ENCODE measurements at regions not wholly inside any gene's neighbourhood (a gene's known extent, or its start where the extent isn't known, plus 50 kb on each side); places are given as distances from the start of the nearest gene placed in this dataset.

DNA sequence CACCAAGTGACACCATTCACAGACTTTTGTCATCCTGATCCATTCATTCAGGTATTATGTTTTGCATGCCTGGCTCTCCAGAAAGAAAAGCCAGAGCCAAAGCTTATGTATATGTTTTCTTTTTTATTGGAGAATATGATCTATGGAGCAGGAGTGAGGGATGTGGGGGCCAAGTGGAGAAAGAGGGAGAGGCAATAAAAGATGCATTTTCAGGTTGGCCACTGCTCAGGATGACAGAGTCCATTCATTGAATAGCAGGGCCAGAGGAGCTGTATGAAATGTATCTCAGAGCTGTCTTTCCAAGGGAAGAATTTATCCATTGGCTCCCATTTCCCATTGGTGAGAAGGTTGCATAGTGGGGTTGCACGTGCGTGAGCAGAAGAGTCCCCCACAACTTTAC lies 416.1 kb downstream of the ATP23 start:
- FAIRE-seq, result no peak
- DNase-seq (ENCODE audit: low spot score), result no peak

DNA sequence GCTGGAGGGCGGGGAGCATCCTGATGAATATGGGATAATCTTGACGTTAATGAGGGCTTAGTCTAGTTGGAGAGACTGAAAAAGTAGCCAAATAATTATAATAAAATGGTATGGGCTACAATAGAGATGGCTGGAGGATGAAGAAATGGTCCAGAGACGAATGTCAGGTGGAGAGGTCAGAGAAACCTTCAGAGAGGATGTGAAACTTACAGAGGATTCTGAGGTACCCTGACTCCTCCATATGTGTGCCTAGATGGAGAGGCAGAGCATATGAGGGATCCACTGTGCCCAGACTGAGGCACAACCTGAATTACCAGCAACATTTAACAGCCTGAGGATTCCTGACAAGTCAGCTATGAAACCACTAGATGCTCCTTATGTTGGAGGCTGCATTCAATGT lies 417.0 kb downstream of the ATP23 start:
- FAIRE-seq (no peak), DNase-seq (ENCODE audit: low spot score) (no peak)

- DNase-seq (ENCODE audit: low spot score), result no peak
- FAIRE-seq, result no peak
Observed at GRCh38 chr12:58359084-58359483, 417.7 kb downstream of the ATP23 start.

DNA sequence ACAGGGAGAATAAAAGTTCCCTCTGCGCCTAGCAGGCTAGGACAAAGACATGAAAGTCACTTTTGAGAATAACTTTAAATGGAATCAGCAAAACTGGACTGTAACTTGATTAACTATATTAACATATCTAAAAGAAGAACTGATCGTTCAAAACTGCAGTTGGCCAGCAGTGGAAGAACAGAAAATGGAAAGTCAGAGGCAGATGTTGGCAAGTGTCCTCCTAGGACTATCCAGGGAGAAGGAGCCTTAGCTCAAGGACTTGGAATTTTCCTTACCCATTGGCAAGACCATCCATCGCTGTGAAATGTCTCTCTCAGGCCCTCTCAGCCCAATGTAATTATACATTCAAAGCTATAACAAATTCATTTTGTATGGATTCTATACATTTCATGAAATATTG lies 419.7 kb downstream of the ATP23 start:
- DNase-seq (ENCODE audit: low spot score) (no peak), FAIRE-seq (no peak)

- FAIRE-seq (no peak), DNase-seq (ENCODE audit: low spot score) (no peak)
Observed at GRCh38 chr12:58363971-58364370, 422.6 kb downstream of the ATP23 start.

DNA sequence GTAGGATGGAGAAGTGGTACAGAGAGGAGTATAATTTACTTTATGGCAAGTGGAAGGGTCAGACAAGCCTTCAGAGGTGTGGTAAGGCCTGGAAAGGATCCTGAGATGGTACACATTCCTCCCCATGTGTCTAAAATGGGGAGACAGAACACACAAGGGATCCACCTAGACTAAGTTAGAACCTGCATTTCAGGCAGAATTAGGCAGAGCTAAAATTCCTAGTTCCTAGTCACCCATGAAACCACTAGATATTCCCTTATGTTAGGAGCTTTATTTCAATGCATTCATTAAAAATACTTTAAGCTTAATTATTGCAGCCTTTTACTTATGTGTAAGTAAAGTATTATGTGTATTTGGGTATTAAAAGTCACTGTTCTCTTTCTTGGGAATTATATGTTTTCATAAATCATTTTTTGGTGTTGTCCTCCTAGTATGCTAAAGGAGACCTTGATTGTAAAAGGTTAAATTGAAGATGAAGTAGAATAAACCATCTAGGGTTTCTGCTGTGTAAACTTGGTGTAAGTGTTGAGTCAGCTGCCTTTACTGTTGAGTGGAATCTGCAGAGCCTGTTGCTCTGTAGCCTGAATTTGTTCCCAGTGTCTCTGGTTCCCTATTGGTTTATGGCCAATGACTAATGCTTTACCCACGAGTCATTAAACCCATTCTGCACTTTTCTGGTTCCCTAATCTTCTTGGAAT lies 423.2 kb downstream of the ATP23 start:
- DNase-seq (ENCODE audit: low spot score) (peak; percentile 80), FAIRE-seq (no peak)

- no peak for FAIRE-seq
- no peak for DNase-seq (ENCODE audit: low spot score)
Observed at GRCh38 chr12:58365087-58365390, 423.7 kb downstream of the ATP23 start.

DNA sequence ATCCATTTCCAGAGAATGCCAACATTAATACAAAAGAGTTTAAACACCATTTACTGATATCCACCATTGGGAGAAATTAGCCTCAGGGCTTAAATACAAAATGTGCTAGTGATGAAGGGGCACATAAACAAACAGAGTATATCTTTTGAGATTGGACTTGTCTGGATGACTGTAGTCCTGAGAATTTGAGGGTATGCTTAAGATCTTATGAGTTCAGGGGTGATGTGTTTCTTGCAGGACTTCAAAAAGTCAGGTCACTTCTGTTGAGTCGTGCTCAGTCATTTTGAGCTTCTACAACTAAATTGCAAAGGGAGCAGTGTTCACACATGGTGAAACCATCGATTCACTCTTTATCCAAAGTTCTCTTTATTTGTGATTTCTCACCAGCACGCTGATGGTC lies 425.7 kb downstream of the ATP23 start:
- DNase-seq (ENCODE audit: low spot score) (no peak), FAIRE-seq (no peak)

DNA sequence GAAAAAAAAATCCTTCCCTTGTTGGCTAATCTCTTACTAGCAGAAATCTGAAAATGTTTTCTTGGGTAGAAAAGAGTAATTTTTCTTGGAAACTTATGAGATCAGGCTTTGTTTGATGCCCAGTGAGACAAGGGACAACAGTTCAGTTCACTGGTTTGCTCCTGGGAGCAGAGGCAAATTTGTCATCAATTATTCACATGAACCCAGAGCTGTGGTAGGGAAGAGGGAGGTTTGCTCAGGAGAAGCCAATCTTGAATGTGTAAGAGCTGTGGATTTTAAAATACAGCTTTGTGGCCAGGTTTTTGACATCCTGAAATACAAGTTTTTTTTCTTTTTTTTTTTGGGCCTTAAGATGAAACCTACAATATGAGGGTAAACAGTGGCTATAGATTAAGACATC lies 426.6 kb downstream of the ATP23 start:
- FAIRE-seq (no peak), DNase-seq (ENCODE audit: low spot score) (no peak)

DNA sequence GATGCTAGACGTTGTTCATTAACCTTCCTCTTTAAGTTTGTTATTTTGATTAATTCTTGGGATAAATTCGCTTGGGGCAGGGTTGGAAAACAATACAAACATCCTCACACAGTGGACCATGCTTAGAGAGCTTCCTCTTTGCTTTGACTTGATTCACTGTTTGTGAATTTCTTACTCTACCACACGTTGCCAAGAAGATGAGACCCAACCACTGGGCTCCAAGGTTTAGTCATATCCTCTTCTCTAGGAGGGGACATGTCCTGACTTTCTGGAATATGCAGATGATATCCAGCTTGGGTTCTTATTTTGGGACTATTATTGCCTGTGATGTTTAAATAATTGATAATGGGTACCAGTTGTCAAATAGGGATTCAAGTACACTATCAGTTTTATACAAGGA lies 428.2 kb downstream of the ATP23 start:
- no peak for FAIRE-seq
- DNase-seq (ENCODE audit: low spot score), result no peak

DNA sequence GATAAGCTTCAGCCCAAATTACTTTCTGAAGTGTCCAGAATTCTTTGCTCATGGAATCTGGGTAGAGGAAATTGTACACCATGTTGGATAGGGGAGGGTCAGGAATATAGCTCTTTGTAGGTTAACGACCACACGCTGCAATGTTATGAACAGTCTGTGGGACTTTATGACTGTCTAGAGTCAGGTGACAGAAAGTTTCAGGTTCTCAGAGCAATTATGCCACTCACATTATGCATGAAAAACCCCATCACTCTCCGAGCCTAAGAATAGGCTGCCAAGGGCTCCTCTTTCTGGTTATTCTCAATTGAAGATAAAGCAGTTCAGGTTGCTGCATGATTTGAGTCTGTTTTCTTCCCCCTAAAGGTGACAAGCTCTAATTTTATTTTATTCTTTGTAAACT lies 430.9 kb downstream of the ATP23 start:
- DNase-seq (ENCODE audit: low spot score) (no peak), FAIRE-seq (no peak)

DNA sequence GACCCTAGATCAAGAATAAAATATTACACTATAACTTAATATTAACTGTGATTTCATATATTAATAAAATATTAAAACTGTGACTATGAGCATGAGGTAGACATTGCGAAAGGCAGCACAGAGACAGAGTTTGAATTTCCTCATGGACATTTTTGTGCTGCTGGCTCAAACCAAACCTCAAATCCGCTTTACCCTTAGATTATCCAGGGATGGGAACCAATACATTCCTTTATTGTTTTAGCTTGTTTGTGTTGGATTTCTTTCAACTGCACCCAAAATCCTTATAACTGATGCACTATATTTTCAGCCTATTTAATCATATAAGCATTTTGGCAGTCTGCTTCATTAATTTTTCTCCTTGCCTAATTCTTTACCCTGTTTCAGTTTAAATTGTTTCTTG lies 436.7 kb downstream of the ATP23 start:
- no peak for DNase-seq (ENCODE audit: low spot score)
- FAIRE-seq, result no peak

DNA sequence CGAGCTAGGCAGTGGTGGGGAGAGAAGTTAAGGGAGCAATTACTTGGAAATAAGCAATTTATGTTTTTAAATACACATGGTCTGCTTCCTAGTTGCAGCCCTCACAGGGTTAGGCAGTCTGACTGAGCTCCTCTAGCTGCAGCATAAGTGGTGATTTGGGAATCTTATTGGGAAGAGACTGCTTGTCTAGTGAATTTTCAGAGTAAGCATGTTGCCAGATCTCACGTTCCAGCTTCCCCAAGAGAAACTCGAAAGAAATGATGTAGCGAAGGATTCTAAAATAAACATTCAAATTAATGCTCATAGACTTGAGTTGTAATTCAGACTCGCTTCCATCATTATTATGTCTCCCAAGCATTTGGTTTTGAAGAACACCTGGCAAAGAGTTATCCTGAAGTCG lies 440.2 kb downstream of the ATP23 start:
- FAIRE-seq (no peak), DNase-seq (ENCODE audit: low spot score) (no peak)

GRCh38 chr12:58384196-58384595 lies 442.8 kb downstream of the ATP23 start:
- FAIRE-seq, result no peak
- DNase-seq (ENCODE audit: low spot score), result no peak

- FAIRE-seq (no peak), DNase-seq (ENCODE audit: low spot score) (no peak)
Observed at GRCh38 chr12:58386136-58386535, 444.8 kb downstream of the ATP23 start.

DNA sequence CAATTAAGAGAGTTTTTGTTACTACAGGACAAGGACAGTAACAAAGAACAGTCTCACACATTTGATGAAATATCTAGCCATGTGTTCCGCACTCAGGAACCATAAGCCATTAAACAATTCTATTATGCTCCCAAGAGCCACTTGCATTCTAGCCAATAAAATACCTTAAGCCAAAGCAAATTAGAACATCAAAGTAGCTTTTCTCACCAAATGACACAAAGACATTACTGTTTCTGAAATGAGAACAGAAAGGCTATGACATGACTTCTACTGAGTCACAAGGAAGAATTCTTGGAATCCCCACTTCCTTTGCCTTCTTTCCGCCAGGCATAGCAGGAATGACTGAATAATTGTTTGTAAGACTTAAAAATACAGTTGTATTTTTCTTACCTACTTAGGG lies 445.8 kb downstream of the ATP23 start:
- FAIRE-seq (no peak), DNase-seq (ENCODE audit: low spot score) (peak; percentile 56)

- DNase-seq (ENCODE audit: low spot score) (no peak), FAIRE-seq (no peak)
Observed at GRCh38 chr12:58388261-58388660, 446.9 kb downstream of the ATP23 start.

GRCh38 chr12:58393152-58393551 lies 451.8 kb downstream of the ATP23 start:
- no peak for FAIRE-seq
- DNase-seq (ENCODE audit: low spot score), result peak; percentile 36

DNA sequence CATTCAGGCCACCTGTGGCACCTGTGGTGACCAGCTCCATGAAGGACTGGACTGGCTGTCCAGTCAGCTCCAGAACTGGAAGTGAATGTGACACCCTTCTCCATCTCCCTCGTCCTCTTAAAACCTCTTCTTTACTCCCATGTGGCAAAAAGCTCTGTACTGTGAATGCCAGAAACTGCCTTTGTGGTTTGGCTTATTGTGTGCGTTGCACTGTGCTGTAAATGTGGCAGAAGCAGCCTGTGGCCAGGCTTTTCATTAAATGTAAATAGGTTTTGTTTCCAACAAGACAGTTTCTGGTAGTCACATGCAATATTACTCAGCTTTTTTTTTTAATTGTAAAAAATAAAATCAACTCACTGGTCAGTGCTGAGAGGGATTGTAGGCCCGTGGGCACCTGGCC lies 453.7 kb downstream of the ATP23 start:
- no peak for DNase-seq (ENCODE audit: low spot score)
- FAIRE-seq, result no peak

GRCh38 chr12:58395470-58395869 lies 454.1 kb downstream of the ATP23 start:
- peak; percentile 30 for FAIRE-seq
- peak; percentile 37 for DNase-seq (ENCODE audit: low spot score)

GRCh38 chr12:58396239-58396638 lies 454.9 kb downstream of the ATP23 start:
- FAIRE-seq (no peak), DNase-seq (ENCODE audit: low spot score) (no peak)

DNA sequence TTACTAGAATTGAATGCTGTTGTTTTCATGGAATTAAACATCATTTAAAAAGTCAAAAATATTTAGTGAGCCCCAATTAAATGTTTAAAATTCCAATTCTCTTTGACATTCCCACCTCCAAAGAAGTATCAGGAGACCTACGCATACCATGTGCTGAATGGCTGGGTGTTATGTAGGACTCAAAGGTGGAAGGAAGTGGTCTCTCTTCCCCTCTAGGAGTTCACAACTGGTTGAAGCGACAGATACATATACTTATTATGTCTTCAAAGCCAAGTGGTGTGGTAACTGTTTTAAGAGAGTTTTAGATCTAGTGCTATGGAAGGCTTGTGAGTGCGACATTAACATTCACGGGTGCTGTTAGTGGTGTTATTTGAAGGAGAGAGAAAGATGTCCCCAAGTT lies 464.0 kb downstream of the ATP23 start:
- no peak for DNase-seq (ENCODE audit: low spot score)
- FAIRE-seq, result no peak

GRCh38 chr12:58408516-58408915 lies 467.1 kb downstream of the ATP23 start:
- FAIRE-seq, result no peak

GRCh38 chr12:58412461-58413060 lies 471.2 kb downstream of the ATP23 start:
- no peak for FAIRE-seq

More at GRCh38 chr12:58408516-58408915, 467.1 kb downstream of the ATP23 start:
- DNase-seq (ENCODE audit: low spot score), result no peak

More at GRCh38 chr12:58412461-58413060, 471.2 kb downstream of the ATP23 start:
- no peak for DNase-seq (ENCODE audit: low spot score)
